ENCODE measurements at regions not wholly inside any gene's neighbourhood (a gene's known extent, or its start where the extent isn't known, plus 50 kb on each side); places are given as distances from the start of the nearest gene placed in this dataset.

- no peak for TF ChIP-seq CTCF (IDR thresholded peaks at IDR 0.05; ENCODE audit: borderline replicate concordance, insufficient read depth, low read depth, low read length)
- H3K4me3 ChIP-seq (ENCODE audit: low read depth, low read length) = no peak overlapping the region
Observed at GRCh38 chr12:23006413-23006812, 381.4 kb downstream of the ETNK1 start.

GRCh38 chr12:23008623-23009022, 383.7 kb downstream of the ETNK1 start:
- no peak for TF ChIP-seq CTCF (IDR thresholded peaks at IDR 0.05; ENCODE audit: borderline replicate concordance, insufficient read depth, low read depth, low read length)
- no peak overlapping the region for H3K4me3 ChIP-seq (ENCODE audit: low read depth, low read length)

GRCh38 chr12:23014749-23015148, 389.8 kb downstream of the ETNK1 start:
- no peak overlapping the region for H3K4me3 ChIP-seq (ENCODE audit: low read depth, low read length)
- no peak for TF ChIP-seq CTCF (IDR thresholded peaks at IDR 0.05; ENCODE audit: borderline replicate concordance, insufficient read depth, low read depth, low read length)

GRCh38 chr12:23025372-23026016, 400.5 kb downstream of the ETNK1 start:
- no peak for TF ChIP-seq CTCF (IDR thresholded peaks at IDR 0.05; ENCODE audit: borderline replicate concordance, insufficient read depth, low read depth, low read length)
- no peak overlapping the region for H3K4me3 ChIP-seq (ENCODE audit: low read depth, low read length)

GRCh38 chr12:23028158-23028802, 403.3 kb downstream of the ETNK1 start:
- TF ChIP-seq CTCF (IDR thresholded peaks at IDR 0.05; ENCODE audit: borderline replicate concordance, insufficient read depth, low read depth, low read length) = no peak
- no peak overlapping the region for H3K4me3 ChIP-seq (ENCODE audit: low read depth, low read length)

GRCh38 chr12:23029185-23029584, 404.2 kb downstream of the ETNK1 start:
- no peak overlapping the region for H3K4me3 ChIP-seq (ENCODE audit: low read depth, low read length)
- TF ChIP-seq CTCF (IDR thresholded peaks at IDR 0.05; ENCODE audit: borderline replicate concordance, insufficient read depth, low read depth, low read length) = no peak

GRCh38 chr12:23039834-23040233, 414.9 kb downstream of the ETNK1 start:
- H3K4me3 ChIP-seq (ENCODE audit: low read depth, low read length) = no peak overlapping the region
- TF ChIP-seq CTCF (IDR thresholded peaks at IDR 0.05; ENCODE audit: borderline replicate concordance, insufficient read depth, low read depth, low read length) = no peak
